HG03342 (cell line): ENCODE measurements at regions not wholly inside any gene's neighbourhood (a gene's known extent, or its start where the extent isn't known, plus 50 kb on each side); places are given as distances from the start of the nearest gene placed in this dataset.
"Not testable (repeated sequence)": the region's sequence is repeated elsewhere in the genome, so short reads cannot be mapped to it uniquely, and the experiment has no call there.

Experiments used
- ATAC-seq: cut with Tn5 transposase; IDR thresholded peaks from one replicate; pipeline ENCODE4 v1.9.1; 2021; ENCODE audit warnings: mild to moderate bottlenecking, moderate library complexity; ENCODE audit not compliant: unreplicated experiment

GRCh38 chr16:22651111-22651817 is 140.6 kb downstream of the NPIPB5 start:
- ATAC-seq, result not testable (repeated sequence)

GRCh38 chr16:22652463-22652845 is 141.8 kb downstream of the NPIPB5 start:
- no peak for ATAC-seq

GRCh38 chr16:22653876-22654275 is 143.2 kb downstream of the NPIPB5 start:
- no peak for ATAC-seq

GRCh38 chr16:22656573-22656972 is 145.9 kb downstream of the NPIPB5 start:
- ATAC-seq, result not testable (repeated sequence)

DNA sequence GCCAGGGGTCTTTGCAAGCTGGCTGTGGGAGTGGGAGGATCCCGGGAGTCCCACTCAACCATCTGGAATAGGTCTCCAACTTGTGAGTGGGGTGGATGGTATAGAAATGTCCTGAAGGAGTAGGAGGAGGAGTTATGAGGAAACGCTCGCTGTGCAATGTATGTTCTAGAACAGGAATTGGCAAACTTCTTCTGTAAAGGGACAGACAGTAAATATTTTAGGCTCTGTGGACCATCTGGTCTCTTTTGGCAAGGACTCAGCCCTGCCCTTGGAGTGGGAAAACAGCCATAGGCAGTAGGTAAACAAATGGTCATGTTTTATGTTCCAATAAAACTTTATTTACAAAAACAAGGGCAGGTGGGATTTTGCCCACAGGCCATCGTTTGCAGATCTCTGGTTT is 149.2 kb downstream of the NPIPB5 start:
- ATAC-seq, result no peak

- ATAC-seq, result no peak
These were observed 149.9 kb downstream of the NPIPB5 start for GRCh38 chr16:22660441-22661160.

GRCh38 chr16:22661161-22661647 is 150.5 kb downstream of the NPIPB5 start:
- no peak for ATAC-seq

- ATAC-seq, result not testable (repeated sequence)
These were observed 151.0 kb upstream of the HS3ST2 start for GRCh38 chr16:22662958-22663357.

GRCh38 chr16:22663389-22664064 is 150.4 kb upstream of the HS3ST2 start:
- no peak for ATAC-seq

DNA sequence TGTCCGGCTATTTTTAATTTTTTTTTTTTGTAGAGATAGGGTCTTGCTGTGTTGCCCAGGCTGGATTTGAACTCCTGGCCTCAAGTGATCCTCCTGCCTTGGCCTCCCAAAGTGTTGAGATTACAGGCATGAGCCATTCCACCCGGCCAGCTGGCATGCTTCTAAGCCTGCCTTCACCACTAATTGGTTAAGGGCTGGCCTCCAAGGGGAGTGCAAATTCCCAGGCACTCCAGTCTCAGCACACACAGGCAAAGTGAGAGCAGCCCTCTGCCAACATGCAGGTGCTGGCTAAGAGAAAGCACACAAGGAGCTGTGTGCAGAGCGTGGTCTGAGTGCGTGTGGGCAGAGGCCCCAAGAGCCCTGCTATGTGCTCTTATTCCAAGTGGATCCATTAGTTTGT is 149.8 kb upstream of the HS3ST2 start:
- no peak for ATAC-seq

GRCh38 chr16:22664561-22664997 is 149.4 kb upstream of the HS3ST2 start:
- ATAC-seq, result no peak

- ATAC-seq, result no peak
These were observed 148.7 kb upstream of the HS3ST2 start for GRCh38 chr16:22665048-22665797.

DNA sequence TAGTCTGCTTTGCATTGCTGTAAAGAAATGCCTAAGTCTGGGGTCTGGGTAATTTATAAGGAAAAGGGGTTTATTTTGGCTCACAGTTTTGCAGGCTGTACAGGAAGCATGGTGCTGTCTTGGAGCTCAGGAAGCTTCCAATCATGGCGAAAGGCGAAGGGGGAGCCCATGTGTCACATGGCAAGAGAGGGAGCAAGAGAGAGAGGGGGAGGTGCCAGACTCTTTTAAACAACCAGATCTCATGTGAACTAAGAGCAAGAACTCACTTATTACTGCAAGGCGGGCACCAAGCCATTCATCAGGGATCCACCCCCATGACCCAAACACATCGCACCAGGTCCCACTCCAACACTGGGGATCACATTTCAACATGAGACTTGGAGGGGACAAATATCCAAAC is 148.2 kb upstream of the HS3ST2 start:
- ATAC-seq, result no peak

DNA sequence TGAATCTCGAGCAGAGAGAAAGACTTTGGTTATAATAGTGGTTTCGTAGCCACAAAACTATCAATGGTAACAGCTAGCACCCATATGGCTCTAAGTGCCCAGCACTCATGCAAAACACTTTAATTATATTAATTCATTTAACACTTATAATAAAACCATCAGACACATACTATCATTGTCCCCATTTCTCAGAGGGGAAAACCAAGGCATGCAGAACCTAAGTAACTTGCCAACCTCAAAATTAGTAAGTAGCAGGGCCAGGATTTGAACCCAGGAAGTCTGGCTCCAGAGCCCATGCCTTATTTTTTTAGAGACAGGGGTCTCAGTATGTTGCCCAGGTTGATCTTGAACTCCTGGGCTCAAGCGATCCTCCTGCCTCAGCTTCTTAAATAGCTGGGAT is 145.6 kb upstream of the HS3ST2 start:
- no peak for ATAC-seq

DNA sequence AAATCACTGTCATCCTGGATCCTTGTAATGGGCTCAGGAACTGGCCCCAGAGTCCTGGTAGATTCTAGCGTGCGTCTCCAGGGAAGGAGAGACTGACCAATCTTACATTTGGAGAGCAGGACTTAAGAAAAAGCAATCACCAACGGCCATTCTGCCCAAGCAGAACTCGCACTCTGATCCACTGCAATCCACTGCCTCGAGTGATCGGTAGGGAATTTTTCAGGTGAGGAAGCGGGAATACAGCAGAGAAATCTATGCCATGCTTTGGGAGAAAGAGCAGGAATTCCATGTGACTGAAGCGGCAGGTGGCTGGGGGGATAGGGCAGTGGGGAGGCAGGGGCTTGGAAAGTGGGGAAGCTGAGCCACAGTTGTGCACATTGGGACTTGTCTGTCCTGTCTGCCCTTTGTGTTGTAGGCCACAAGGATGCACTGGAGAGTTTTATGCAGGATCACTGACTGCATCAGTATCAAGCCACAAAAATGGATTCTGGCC is 143.9 kb upstream of the HS3ST2 start:
- ATAC-seq, result no peak

DNA sequence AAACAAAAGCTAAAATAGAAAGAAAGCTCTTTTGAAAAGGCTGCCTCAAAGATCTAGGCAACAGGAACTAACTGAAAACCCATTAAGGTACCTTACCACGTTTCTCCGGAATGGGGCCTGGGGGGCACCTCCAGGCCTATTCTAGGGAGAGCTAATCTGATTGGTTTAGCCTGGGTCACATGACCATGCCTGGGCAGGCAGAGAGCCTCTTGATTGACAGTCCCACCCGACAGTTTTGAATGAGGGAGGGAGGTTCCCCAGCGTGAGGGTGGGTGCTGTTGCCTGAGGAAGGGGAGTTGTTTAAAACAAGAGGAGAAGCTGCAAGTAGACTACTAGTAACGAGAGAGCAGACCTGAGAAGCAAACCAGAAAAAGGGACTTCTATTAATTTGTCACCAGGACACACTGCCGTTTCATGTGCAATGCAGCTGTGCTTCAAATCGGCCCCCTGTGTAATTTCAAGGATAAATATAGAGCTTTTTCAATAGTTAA is 143.4 kb upstream of the HS3ST2 start:
- ATAC-seq, result no peak

- ATAC-seq, result no peak
These were observed 142.5 kb upstream of the HS3ST2 start for GRCh38 chr16:22671301-22672076.

- no peak for ATAC-seq
These were observed 141.1 kb upstream of the HS3ST2 start for GRCh38 chr16:22672830-22673210.

- no peak for ATAC-seq
These were observed 140.5 kb upstream of the HS3ST2 start for GRCh38 chr16:22673421-22673831.

- no peak for ATAC-seq
These were observed 139.2 kb upstream of the HS3ST2 start for GRCh38 chr16:22674832-22675191.
